SK-N-SH (cell line): ENCODE measurements at regions not wholly inside any gene's neighbourhood (a gene's known extent, or its start where the extent isn't known, plus 50 kb on each side); places are given as distances from the start of the nearest gene placed in this dataset.

ENCODE experiments used
- CTCF ChIA-PET: fragments of 300-600, 350-600 bp; formaldehyde crosslinking; extraction: SDS; loops from one replicate; lab custom pipeline; 2021; lab: Yijun Ruan, JAX
- POLR2A ChIA-PET: fragments of 350-600 bp; sonication (Branson Sonifier 250); formaldehyde crosslinking; extraction: SDS; loops from one replicate; lab custom pipeline; 2020; ENCODE audit warnings: antibody characterized with exemption, inconsistent platforms; lab: Yijun Ruan, JAX
- DNase-seq: peaks from one replicate; pipeline ENCODE4 v3.0.0; 2012
- H2AFZ ChIP-seq: fragments of 200-600 bp; sonication (generic); 2 replicates; pipeline ENCODE4 v1.8.1; 2016; ENCODE audit warnings: antibody characterized with exemption, mild to moderate bottlenecking, low read depth
- H3F3A ChIP-seq: fragments of 200-600 bp; sonication (generic); replicated peaks from 2 replicates; pipeline ENCODE3; 2016; ENCODE audit warnings: antibody characterized with exemption, mild to moderate bottlenecking; ENCODE audit not compliant: insufficient read depth
- H3K27ac ChIP-seq, 2 experiments: fragments of 200-500 bp in 1 of 2; fragments of 200-600 bp in 1 of 2; sonication (Bioruptor generic) in 1 of 2; sonication (generic), shearing (Covaris generic) in 1 of 2; 2 replicates each; pipeline versions ENCODE4 v1.5.1 to v1.6.1; 2014 to 2016; ENCODE audit warnings: low read depth in 2 of 2, inconsistent platforms in 1 of 2, low read length in 1 of 2, mild to moderate bottlenecking in 1 of 2, mixed read lengths in 1 of 2
- H3K27me3 ChIP-seq: fragments of 200-600 bp; sonication (generic), shearing (Covaris generic); 2 replicates; pipeline ENCODE4 v1.6.1; 2016; ENCODE audit warnings: mixed run types; ENCODE audit not compliant: insufficient read depth
- H3K36me3 ChIP-seq, 2 experiments: fragments of 200-500 bp in 1 of 2; fragments of 200-600 bp in 1 of 2; sonication (Bioruptor generic) in 1 of 2; sonication (generic) in 1 of 2; replicated peaks in 1 of 2; 2 replicates each; pipeline versions ENCODE3 to v1.5.1; 2014 to 2016; ENCODE audit warnings: low read length in 1 of 2, mild to moderate bottlenecking in 1 of 2; ENCODE audit not compliant: insufficient read depth in 2 of 2, control insufficient read depth in 1 of 2
- H3K4me1 ChIP-seq, 2 experiments: fragments of 200-500 bp in 1 of 2; fragments of 200-600 bp in 1 of 2; sonication (Bioruptor generic) in 1 of 2; sonication (generic), shearing (Covaris generic) in 1 of 2; 2 replicates each; pipeline versions ENCODE4 v1.5.1 to v1.6.1; 2014 to 2016; ENCODE audit warnings: low read depth in 1 of 2, low read length in 1 of 2, mixed run types in 1 of 2; ENCODE audit not compliant: insufficient read depth in 2 of 2, control insufficient read depth in 1 of 2
- H3K4me2 ChIP-seq: fragments of 200-600 bp; sonication (generic), shearing (Covaris generic); 2 replicates; pipeline ENCODE4 v1.6.1; 2017; ENCODE audit warnings: mixed run types
- H3K4me3 ChIP-seq, 2 experiments: fragments of 200-500 bp in 1 of 2; fragments of 200-600 bp in 1 of 2; sonication (Bioruptor generic) in 1 of 2; sonication (generic), shearing (Covaris generic) in 1 of 2; 2 replicates each; pipeline versions ENCODE4 v1.5.1 to v1.8.1; 2014 to 2016; ENCODE audit warnings: low read depth in 2 of 2, inconsistent platforms in 1 of 2, low read length in 1 of 2, mild to moderate bottlenecking in 1 of 2, mixed read lengths in 1 of 2, moderate library complexity in 1 of 2
- H3K79me2 ChIP-seq: fragments of 200-600 bp; sonication (generic); 2 replicates; pipeline ENCODE4 v1.8.1; 2017; ENCODE audit warnings: mild to moderate bottlenecking; ENCODE audit not compliant: insufficient read depth
- H3K9ac ChIP-seq: fragments of 200-600 bp; sonication (generic); 2 replicates; pipeline ENCODE4 v1.6.1; 2017; ENCODE audit warnings: mixed run types
- H3K9me2 ChIP-seq: fragments of 200-600 bp; sonication (generic); 2 replicates; pipeline ENCODE4 v1.6.1; 2017; ENCODE audit warnings: mixed run types
- H3K9me3 ChIP-seq: fragments of 200-600 bp; sonication (generic); 2 replicates; pipeline ENCODE4 v1.6.1; 2017; ENCODE audit warnings: mixed run types, mild to moderate bottlenecking, moderate library complexity
- H4K20me1 ChIP-seq: fragments of 200-600 bp; sonication (generic); 2 replicates; pipeline ENCODE4 v1.6.1; 2017; ENCODE audit warnings: mild to moderate bottlenecking, mixed run types; ENCODE audit not compliant: insufficient read depth
- CHD2 ChIP-seq: fragments of 150-350 bp; IDR thresholded peaks from 2 replicates; pipeline ENCODE4 v1.6.1; 2018; ENCODE audit warnings: low read length; ENCODE audit not compliant: partially characterized antibody
- EP300 ChIP-seq, 2 experiments: IDR thresholded peaks; 2 replicates each; pipeline versions ENCODE4 v1.4.0 to v1.6.1; 2012; ENCODE audit warnings: borderline replicate concordance in 1 of 2, low read depth in 1 of 2, low read length in 1 of 2
- FOSL2 ChIP-seq: IDR thresholded peaks from 2 replicates; pipeline ENCODE4 v1.4.0; 2012; ENCODE audit warnings: low read depth, mild to moderate bottlenecking, moderate library complexity, borderline replicate concordance
- FOXJ3 ChIP-seq: sonication (generic); formaldehyde crosslinking; IDR thresholded peaks from 2 replicates; pipeline ENCODE4 v1.5.1; 2020; ENCODE audit warnings: mild to moderate bottlenecking, missing genetic modification reagents
- FOXM1 ChIP-seq: IDR thresholded peaks from 2 replicates; pipeline ENCODE4 v1.4.0; 2012; ENCODE audit warnings: low read depth, mild to moderate bottlenecking
- GATA2 ChIP-seq: sonication (generic); formaldehyde crosslinking; IDR thresholded peaks from 2 replicates; pipeline ENCODE4 v1.5.0; 2020; ENCODE audit warnings: mild to moderate bottlenecking, missing genetic modification reagents
- JUND ChIP-seq: IDR thresholded peaks from 2 replicates; pipeline ENCODE4 v1.4.0; 2012
- MXI1 ChIP-seq: IDR thresholded peaks from 2 replicates; pipeline ENCODE4 v1.6.1; 2012; ENCODE audit warnings: mild to moderate bottlenecking, low read depth, low read length, improper control_type of control experiment
- NFIC ChIP-seq: IDR thresholded peaks from 2 replicates; pipeline ENCODE4 v1.4.0; 2012; ENCODE audit warnings: borderline replicate concordance
- POLR2AphosphoS5 ChIP-seq: IDR thresholded peaks from 2 replicates; pipeline ENCODE4 v1.6.1; 2012; ENCODE audit warnings: low read depth, low read length
- RCOR1 ChIP-seq: fragments of 150-350 bp; IDR thresholded peaks from 2 replicates; pipeline ENCODE4 v1.6.1; 2017; ENCODE audit warnings: antibody characterized with exemption, low read length
- RXRA ChIP-seq: IDR thresholded peaks from 2 replicates; pipeline ENCODE4 v1.4.0; 2012; ENCODE audit warnings: low read depth, mild to moderate bottlenecking, borderline replicate concordance
- SMC3 ChIP-seq: IDR thresholded peaks from 2 replicates; pipeline ENCODE4 v1.6.1; 2012; ENCODE audit warnings: low read depth, low read length, improper control_type of control experiment
- TAF1 ChIP-seq: IDR thresholded peaks from 2 replicates; pipeline ENCODE4 v1.6.1; 2012; ENCODE audit warnings: low read depth, mild to moderate bottlenecking, low read length, moderate library complexity, borderline replicate concordance
- TCF12 ChIP-seq: IDR thresholded peaks from 2 replicates; pipeline ENCODE4 v1.4.0; 2012
- WGBS: methylation state at CpG from one replicate; pipeline ENCODE4 v1.1.6; 2017; ENCODE audit warnings: low lambda C conversion rate; 5-methylcytosine and 5-hydroxymethylcytosine counted together
- TF ChIP-seq, protein P1 (sequence below): IDR thresholded peaks from 2 replicates; pipeline ENCODE4; 2012
- TF ChIP-seq, protein P2 (sequence below): IDR thresholded peaks from 2 replicates; pipeline ENCODE4 v1.4.0; 2012; ENCODE audit warnings: low read depth

DNA sequence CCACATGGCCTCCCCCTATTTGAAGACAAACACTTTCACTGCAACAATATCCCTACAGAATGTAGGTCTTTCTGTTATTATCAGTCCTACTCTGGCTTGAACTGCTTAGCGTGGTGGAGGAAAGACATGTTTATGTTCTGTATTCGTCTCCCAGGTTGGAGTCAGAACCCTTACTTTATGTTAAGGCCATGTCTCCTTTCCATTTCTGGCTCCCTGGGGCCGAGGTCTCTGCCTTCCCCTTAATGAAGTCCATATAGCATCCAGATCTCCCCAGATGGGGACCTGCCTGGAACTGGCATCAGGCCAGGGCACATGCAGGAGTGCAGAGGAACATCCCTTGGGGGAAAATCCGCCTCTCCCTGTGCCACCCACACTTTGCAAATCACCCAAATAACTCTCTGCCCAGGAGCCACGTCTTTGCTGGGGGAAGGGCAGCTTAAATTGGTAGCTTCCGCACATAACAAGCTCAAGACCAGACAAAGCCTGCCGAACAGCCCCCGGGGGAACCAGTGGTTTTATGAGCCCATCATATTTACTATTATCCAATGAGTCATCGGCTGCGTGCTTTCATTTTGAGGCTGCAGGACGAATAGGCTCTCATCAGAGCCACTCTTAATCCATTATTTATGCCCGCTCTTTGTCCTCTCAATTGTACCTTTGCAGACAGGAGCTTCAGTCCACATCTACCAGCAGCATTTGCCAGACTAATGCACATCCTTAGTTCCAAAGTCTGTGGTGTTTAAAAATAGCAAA lies 237.0 kb downstream of the UACA start:
- Histone ChIP-seq H3K27me3 (no peaks in the 10 kb centered on the region), H3F3A (no peaks in the 10 kb centered on the region), H3K4me2 (peak overlapping the region; percentile 72), H3K9me2 (no peaks in the 10 kb centered on the region), H3K4me1 (peaks cover 22 to 35% of the 10 kb centered on the region in 2 experiments; a peak in 3 of 4 replicates), H4K20me1 (no peaks in the 10 kb centered on the region), H3K36me3 (no peaks in the 10 kb centered on the region), H3K4me3 (peak overlapping the region; percentile 17 to 32; a peak in 3 of 4 replicates), H3K9me3 (no peaks in the 10 kb centered on the region), H2AFZ (peak overlapping the region; percentile 66), H3K27ac (peak overlapping the region; percentile 8 to 97; a peak in 3 of 4 replicates), H3K79me2 (no peaks in the 10 kb centered on the region), H3K9ac (no peak overlapping the region; the same call in 1 of the 2 replicates)
- POLR2A ChIA-PET: interaction anchor here (0.6 to 1.0 kb wide), 3 partner anchors 19 to 430 kb away, joined by 3 read pairs; no protein-coding TSS in a partner anchor
- peak; percentile 15 to 88; a peak in 1 of 4 replicates for TF ChIP-seq EP300 (IDR thresholded peaks at IDR 0.05; ENCODE audit: borderline replicate concordance in 1 of 2, low read depth in 1 of 2, low read length in 1 of 2)
- peak; percentile 60 for TF ChIP-seq NFIC
- TF ChIP-seq, protein P1, sequence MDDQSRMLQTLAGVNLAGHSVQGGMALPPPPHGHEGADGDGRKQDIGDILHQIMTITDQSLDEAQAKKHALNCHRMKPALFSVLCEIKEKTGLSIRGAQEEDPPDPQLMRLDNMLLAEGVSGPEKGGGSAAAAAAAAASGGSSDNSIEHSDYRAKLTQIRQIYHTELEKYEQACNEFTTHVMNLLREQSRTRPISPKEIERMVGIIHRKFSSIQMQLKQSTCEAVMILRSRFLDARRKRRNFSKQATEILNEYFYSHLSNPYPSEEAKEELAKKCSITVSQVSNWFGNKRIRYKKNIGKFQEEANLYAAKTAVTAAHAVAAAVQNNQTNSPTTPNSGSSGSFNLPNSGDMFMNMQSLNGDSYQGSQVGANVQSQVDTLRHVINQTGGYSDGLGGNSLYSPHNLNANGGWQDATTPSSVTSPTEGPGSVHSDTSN: 0 out of 2 replicates have a peak, but pooled peaks have one; percentile 11
- TF ChIP-seq RXRA: no peak
- TF ChIP-seq TCF12: peak; percentile 46
- peak; percentile 61 for TF ChIP-seq GATA2 (CRISPR knock-in tag)
- no peak for TF ChIP-seq FOXM1
- no peak for TF ChIP-seq POLR2AphosphoS5
- TF ChIP-seq, protein P2, sequence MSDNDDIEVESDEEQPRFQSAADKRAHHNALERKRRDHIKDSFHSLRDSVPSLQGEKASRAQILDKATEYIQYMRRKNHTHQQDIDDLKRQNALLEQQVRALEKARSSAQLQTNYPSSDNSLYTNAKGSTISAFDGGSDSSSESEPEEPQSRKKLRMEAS: peak; percentile 46; the same call in 1 of the 2 replicates
- TF ChIP-seq MXI1: peak; percentile 40; the same call in 1 of the 2 replicates
- no peak for TF ChIP-seq JUND
- TF ChIP-seq FOXJ3 (CRISPR knock-in tag): peak; percentile 81
- peak; percentile 11; the same call in 1 of the 2 replicates for TF ChIP-seq TAF1
- peak; percentile 89 for TF ChIP-seq RCOR1
- TF ChIP-seq SMC3: no peak
- TF ChIP-seq FOSL2: peak; percentile 50; the same call in 1 of the 2 replicates
- TF ChIP-seq CHD2: peak; percentile 93
- peak; percentile 77 for DNase-seq
- whole genome bisulfite sequencing: 14% methylated on average over 12 of the region's 12 CpGs
- CTCF ChIA-PET: interaction anchor here (0.8 to 1.9 kb wide), 4 partner anchors 38 to 110 kb away, joined by 3 to 6 read pairs (median 4); no protein-coding TSS in a partner anchor

DNA sequence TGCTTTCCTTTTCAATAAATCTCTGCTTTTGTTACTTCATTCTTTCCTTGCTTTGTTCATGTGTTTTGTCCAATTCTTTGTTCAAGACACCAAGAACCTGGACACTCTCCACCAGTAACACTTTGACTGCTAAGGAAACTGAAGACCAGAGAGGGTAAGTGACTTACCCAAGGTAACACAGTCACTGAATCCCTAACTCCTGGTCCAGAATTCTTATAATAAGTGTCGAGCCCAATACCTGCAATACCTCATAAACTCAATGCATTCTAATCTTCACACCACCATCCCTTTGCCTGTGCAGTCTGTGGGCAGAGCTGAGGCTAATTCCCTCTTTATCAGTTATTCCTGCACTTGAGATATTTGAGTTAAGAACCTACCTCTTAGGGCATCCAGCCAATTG lies 237.8 kb downstream of the UACA start:
- peaks cover 22 to 35% of the 10 kb centered on the region in 2 experiments; a peak in 3 of 4 replicates for H3K4me1 ChIP-seq
- no peak for DNase-seq
- WGBS: 100% methylated on average over 1 of the region's 1 CpG
- CTCF ChIA-PET: interaction anchor here (2.7 kb wide), 1 partner anchor 13 kb away, joined by 14 read pairs; no protein-coding TSS in a partner anchor
- H3F3A ChIP-seq: no peaks in the 10 kb centered on the region
- no peaks in the 10 kb centered on the region for H4K20me1 ChIP-seq
- no peaks in the 10 kb centered on the region for H3K36me3 ChIP-seq
- POLR2A ChIA-PET: no interaction called here
- H3K4me3 ChIP-seq: no peak overlapping the region
- no peak overlapping the region for H3K9ac ChIP-seq
- no peaks in the 10 kb centered on the region for H3K79me2 ChIP-seq
- peak overlapping the region in 1 of 2 experiments; percentile 97; a peak in 2 of 4 replicates for H3K27ac ChIP-seq
- no peaks in the 10 kb centered on the region for H3K9me2 ChIP-seq
- no peak overlapping the region for H3K4me2 ChIP-seq
- H2AFZ ChIP-seq: no peak overlapping the region
- H3K27me3 ChIP-seq: no peaks in the 10 kb centered on the region
- H3K9me3 ChIP-seq: no peaks in the 10 kb centered on the region
- TF ChIP-seq MXI1: 0 out of 2 replicates have a peak, but pooled peaks have one; percentile 6
- TF ChIP-seq, protein P1: no peak
